GM21390 (cell line): ENCODE measurements at regions not wholly inside any gene's neighbourhood (a gene's known extent, or its start where the extent isn't known, plus 50 kb on each side); places are given as distances from the start of the nearest gene placed in this dataset.
"Not testable (repeated sequence)": the region's sequence is repeated elsewhere in the genome, so short reads cannot be mapped to it uniquely, and the experiment has no call there.

Experiments used
- ATAC-seq: cut with Tn5 transposase; IDR thresholded peaks from one replicate; pipeline ENCODE4 v1.9.1; 2021; ENCODE audit not compliant: unreplicated experiment

- no peak for ATAC-seq
Observed at GRCh38 chr9:11701706-11702105, 991.5 kb upstream of the TYRP1 start.

GRCh38 chr9:11702548-11702947 lies 990.6 kb upstream of the TYRP1 start:
- no peak for ATAC-seq

- not testable (repeated sequence) for ATAC-seq
Observed at GRCh38 chr9:11704198-11704597, 989.0 kb upstream of the TYRP1 start.

- no peak for ATAC-seq
Observed at GRCh38 chr9:11708899-11709298, 984.3 kb upstream of the TYRP1 start.

- no peak for ATAC-seq
Observed at GRCh38 chr9:11709567-11709966, 983.6 kb upstream of the TYRP1 start.

GRCh38 chr9:11713077-11713476 lies 980.1 kb upstream of the TYRP1 start:
- no peak for ATAC-seq

- ATAC-seq, result no peak
Observed at GRCh38 chr9:11722957-11723356, 970.2 kb upstream of the TYRP1 start.

GRCh38 chr9:11726659-11727058 lies 966.5 kb upstream of the TYRP1 start:
- no peak for ATAC-seq

- ATAC-seq, result no peak
Observed at GRCh38 chr9:11735391-11735790, 957.8 kb upstream of the TYRP1 start.

GRCh38 chr9:11742471-11742870 lies 950.7 kb upstream of the TYRP1 start:
- ATAC-seq, result no peak

- ATAC-seq, result no peak
Observed at GRCh38 chr9:11743356-11743755, 949.8 kb upstream of the TYRP1 start.

GRCh38 chr9:11749396-11749795 lies 943.8 kb upstream of the TYRP1 start:
- ATAC-seq, result no peak

- no peak for ATAC-seq
Observed at GRCh38 chr9:11755951-11756350, 937.2 kb upstream of the TYRP1 start.

- no peak for ATAC-seq
Observed at GRCh38 chr9:11757408-11757807, 935.8 kb upstream of the TYRP1 start.

- ATAC-seq, result no peak
Observed at GRCh38 chr9:11758016-11758415, 935.2 kb upstream of the TYRP1 start.

GRCh38 chr9:11779971-11780370 lies 913.2 kb upstream of the TYRP1 start:
- no peak for ATAC-seq

GRCh38 chr9:11792870-11793269 lies 900.3 kb upstream of the TYRP1 start:
- ATAC-seq, result no peak

GRCh38 chr9:11794984-11795383 lies 898.2 kb upstream of the TYRP1 start:
- ATAC-seq, result no peak

GRCh38 chr9:11805969-11806368 lies 887.2 kb upstream of the TYRP1 start:
- no peak for ATAC-seq

- no peak for ATAC-seq
Observed at GRCh38 chr9:11821306-11821975, 871.7 kb upstream of the TYRP1 start.

GRCh38 chr9:11828201-11828600 lies 865.0 kb upstream of the TYRP1 start:
- no peak for ATAC-seq

GRCh38 chr9:11833056-11833455 lies 860.1 kb upstream of the TYRP1 start:
- no peak for ATAC-seq

GRCh38 chr9:11868795-11869194 lies 824.4 kb upstream of the TYRP1 start:
- no peak for ATAC-seq
